ENCODE measurements at regions not wholly inside any gene's neighbourhood (a gene's known extent, or its start where the extent isn't known, plus 50 kb on each side); places are given as distances from the start of the nearest gene placed in this dataset.

GRCh38 chr2:52572469-52572894 is 1195.1 kb upstream of the CHAC2 start:
- DNase-seq, result no peak
- Mint-ChIP-seq H3K4me3 (no peak overlapping the region), H3K27ac (no peak overlapping the region), H3K36me3 (no peaks in the 10 kb centered on the region), H3K9me3 (peaks cover 16% of the 10 kb centered on the region), H3K27me3 (no peaks in the 10 kb centered on the region), H3K4me1 (no peaks in the 10 kb centered on the region)

GRCh38 chr2:52571380-52572347 is 1195.9 kb upstream of the CHAC2 start:
- Mint-ChIP-seq H3K36me3 (no peaks in the 10 kb centered on the region), H3K9me3 (peaks cover 16% of the 10 kb centered on the region), H3K27me3 (no peaks in the 10 kb centered on the region), H3K4me3 (no peak overlapping the region), H3K27ac (no peak overlapping the region), H3K4me1 (no peaks in the 10 kb centered on the region)
- no peak for DNase-seq

- Mint-ChIP-seq H3K27ac (no peak overlapping the region), H3K9me3 (peaks cover 16% of the 10 kb centered on the region), H3K4me3 (no peak overlapping the region), H3K4me1 (no peaks in the 10 kb centered on the region), H3K36me3 (no peaks in the 10 kb centered on the region), H3K27me3 (no peaks in the 10 kb centered on the region)
- no peak for DNase-seq
Measured at GRCh38 chr2:52570716-52571115, 1196.9 kb upstream of the CHAC2 start.

- Mint-ChIP-seq H3K9me3 (peaks cover 4% of the 10 kb centered on the region), H3K27me3 (no peaks in the 10 kb centered on the region), H3K4me3 (no peak overlapping the region), H3K27ac (no peak overlapping the region), H3K36me3 (no peaks in the 10 kb centered on the region), H3K4me1 (no peaks in the 10 kb centered on the region)
- no peak for DNase-seq
Measured at GRCh38 chr2:52563151-52563550, 1204.5 kb upstream of the CHAC2 start.

GRCh38 chr2:52558265-52558664 is 1209.3 kb upstream of the CHAC2 start:
- Mint-ChIP-seq H3K9me3 (peaks cover 6% of the 10 kb centered on the region), H3K27me3 (no peaks in the 10 kb centered on the region), H3K4me3 (no peak overlapping the region), H3K27ac (no peak overlapping the region), H3K4me1 (no peaks in the 10 kb centered on the region), H3K36me3 (no peaks in the 10 kb centered on the region)
- no peak for DNase-seq

GRCh38 chr2:52542297-52542696 is 1225.3 kb upstream of the CHAC2 start:
- Mint-ChIP-seq H3K9me3 (peaks cover 2% of the 10 kb centered on the region), H3K27me3 (no peaks in the 10 kb centered on the region), H3K27ac (no peak overlapping the region), H3K4me1 (no peaks in the 10 kb centered on the region), H3K36me3 (no peaks in the 10 kb centered on the region), H3K4me3 (no peak overlapping the region)
- DNase-seq, result no peak

GRCh38 chr2:52539026-52539970 is 1228.3 kb upstream of the CHAC2 start:
- DNase-seq, result no peak
- no peak overlapping the region for H3K4me3 Mint-ChIP-seq
- no peaks in the 10 kb centered on the region for H3K9me3 Mint-ChIP-seq
- H3K27me3 Mint-ChIP-seq, result no peaks in the 10 kb centered on the region
- H3K27ac Mint-ChIP-seq, result no peak overlapping the region
- H3K36me3 Mint-ChIP-seq, result no peaks in the 10 kb centered on the region
- H3K4me1 Mint-ChIP-seq, result no peaks in the 10 kb centered on the region

- H3K4me3 Mint-ChIP-seq, result no peak overlapping the region
- no peaks in the 10 kb centered on the region for H3K27me3 Mint-ChIP-seq
- H3K9me3 Mint-ChIP-seq, result peaks cover 2% of the 10 kb centered on the region
- no peak overlapping the region for H3K27ac Mint-ChIP-seq
- DNase-seq, result no peak
- no peaks in the 10 kb centered on the region for H3K4me1 Mint-ChIP-seq
- H3K36me3 Mint-ChIP-seq, result no peaks in the 10 kb centered on the region
Measured at GRCh38 chr2:52537588-52537987, 1230.0 kb upstream of the CHAC2 start.

- no peak overlapping the region for H3K27ac Mint-ChIP-seq
- no peak overlapping the region for H3K4me3 Mint-ChIP-seq
- H3K9me3 Mint-ChIP-seq, result peaks cover 2% of the 10 kb centered on the region
- H3K27me3 Mint-ChIP-seq, result no peaks in the 10 kb centered on the region
- H3K36me3 Mint-ChIP-seq, result no peaks in the 10 kb centered on the region
- H3K4me1 Mint-ChIP-seq, result no peaks in the 10 kb centered on the region
- DNase-seq, result no peak
Measured at GRCh38 chr2:52536929-52537460, 1230.6 kb upstream of the CHAC2 start.

- no peaks in the 10 kb centered on the region for H3K4me1 Mint-ChIP-seq
- no peak overlapping the region for H3K27ac Mint-ChIP-seq
- H3K9me3 Mint-ChIP-seq, result peaks cover 2% of the 10 kb centered on the region
- H3K4me3 Mint-ChIP-seq, result no peak overlapping the region
- DNase-seq, result no peak
- H3K36me3 Mint-ChIP-seq, result no peaks in the 10 kb centered on the region
- H3K27me3 Mint-ChIP-seq, result no peaks in the 10 kb centered on the region
Measured at GRCh38 chr2:52532956-52533355, 1234.6 kb upstream of the CHAC2 start.

- Mint-ChIP-seq H3K4me3 (no peak overlapping the region), H3K36me3 (no peaks in the 10 kb centered on the region), H3K9me3 (no peaks in the 10 kb centered on the region), H3K27ac (no peak overlapping the region), H3K4me1 (no peaks in the 10 kb centered on the region), H3K27me3 (no peaks in the 10 kb centered on the region)
- no peak for DNase-seq
Measured at GRCh38 chr2:52526735-52527134, 1240.9 kb upstream of the CHAC2 start.

GRCh38 chr2:52520644-52521043 is 1247.0 kb upstream of the CHAC2 start:
- no peaks in the 10 kb centered on the region for H3K27me3 Mint-ChIP-seq
- no peak for DNase-seq
- H3K9me3 Mint-ChIP-seq, result no peaks in the 10 kb centered on the region
- no peaks in the 10 kb centered on the region for H3K36me3 Mint-ChIP-seq
- H3K27ac Mint-ChIP-seq, result no peak overlapping the region
- H3K4me1 Mint-ChIP-seq, result no peaks in the 10 kb centered on the region
- no peak overlapping the region for H3K4me3 Mint-ChIP-seq

- no peaks in the 10 kb centered on the region for H3K9me3 Mint-ChIP-seq
- H3K27ac Mint-ChIP-seq, result no peak overlapping the region
- no peak overlapping the region for H3K4me3 Mint-ChIP-seq
- no peak for DNase-seq
- no peaks in the 10 kb centered on the region for H3K36me3 Mint-ChIP-seq
- no peaks in the 10 kb centered on the region for H3K4me1 Mint-ChIP-seq
- H3K27me3 Mint-ChIP-seq, result no peaks in the 10 kb centered on the region
Measured at GRCh38 chr2:52518678-52519077, 1248.9 kb upstream of the CHAC2 start.

GRCh38 chr2:52512760-52513159 is 1254.8 kb upstream of the CHAC2 start:
- H3K4me1 Mint-ChIP-seq, result no peaks in the 10 kb centered on the region
- H3K36me3 Mint-ChIP-seq, result no peaks in the 10 kb centered on the region
- DNase-seq, result no peak
- no peak overlapping the region for H3K27ac Mint-ChIP-seq
- no peak overlapping the region for H3K4me3 Mint-ChIP-seq
- H3K9me3 Mint-ChIP-seq, result no peaks in the 10 kb centered on the region
- no peaks in the 10 kb centered on the region for H3K27me3 Mint-ChIP-seq

GRCh38 chr2:52510432-52510831 is 1257.2 kb upstream of the CHAC2 start:
- H3K9me3 Mint-ChIP-seq, result peaks cover 5% of the 10 kb centered on the region
- no peaks in the 10 kb centered on the region for H3K36me3 Mint-ChIP-seq
- no peaks in the 10 kb centered on the region for H3K27me3 Mint-ChIP-seq
- H3K27ac Mint-ChIP-seq, result no peak overlapping the region
- H3K4me3 Mint-ChIP-seq, result no peak overlapping the region
- no peak for DNase-seq
- H3K4me1 Mint-ChIP-seq, result no peaks in the 10 kb centered on the region

Data from activated naive CD8-positive, alpha-beta T cell treated with anti-CD3 and anti-CD28 coated beads for 36 hours (primary cell).